RWPE1 (cell line): ENCODE measurements at regions not wholly inside any gene's neighbourhood (a gene's known extent, or its start where the extent isn't known, plus 50 kb on each side); places are given as distances from the start of the nearest gene placed in this dataset.

Experiments used
- CTCF ChIA-PET: fragments of 350-600 bp; sonication (Branson Sonifier 250); formaldehyde crosslinking; extraction: SDS; loops from one replicate; lab custom pipeline; 2021; lab: Yijun Ruan, JAX
- POLR2A ChIA-PET: fragments of 400-600 bp; formaldehyde crosslinking; extraction: SDS; loops from one replicate; lab custom pipeline; 2020; ENCODE audit warnings: antibody characterized with exemption; ENCODE audit not compliant: low non-redundant PET; lab: Yijun Ruan, JAX
- DNase-seq: peaks from one replicate; pipeline ENCODE4 v3.0.0; 2012; ENCODE audit warnings: low spot score
- H3K27ac ChIP-seq: fragments of 450-650 bp; 2 replicates; pipeline ENCODE4 v1.5.1; 2017
- TF ChIP-seq, protein P1 (sequence below): fragments of 450-650 bp; conservative IDR thresholded peaks from 2 replicates; pipeline ENCODE4 v1.5.1; 2017; ENCODE audit warnings: low read depth, mild to moderate bottlenecking

DNA sequence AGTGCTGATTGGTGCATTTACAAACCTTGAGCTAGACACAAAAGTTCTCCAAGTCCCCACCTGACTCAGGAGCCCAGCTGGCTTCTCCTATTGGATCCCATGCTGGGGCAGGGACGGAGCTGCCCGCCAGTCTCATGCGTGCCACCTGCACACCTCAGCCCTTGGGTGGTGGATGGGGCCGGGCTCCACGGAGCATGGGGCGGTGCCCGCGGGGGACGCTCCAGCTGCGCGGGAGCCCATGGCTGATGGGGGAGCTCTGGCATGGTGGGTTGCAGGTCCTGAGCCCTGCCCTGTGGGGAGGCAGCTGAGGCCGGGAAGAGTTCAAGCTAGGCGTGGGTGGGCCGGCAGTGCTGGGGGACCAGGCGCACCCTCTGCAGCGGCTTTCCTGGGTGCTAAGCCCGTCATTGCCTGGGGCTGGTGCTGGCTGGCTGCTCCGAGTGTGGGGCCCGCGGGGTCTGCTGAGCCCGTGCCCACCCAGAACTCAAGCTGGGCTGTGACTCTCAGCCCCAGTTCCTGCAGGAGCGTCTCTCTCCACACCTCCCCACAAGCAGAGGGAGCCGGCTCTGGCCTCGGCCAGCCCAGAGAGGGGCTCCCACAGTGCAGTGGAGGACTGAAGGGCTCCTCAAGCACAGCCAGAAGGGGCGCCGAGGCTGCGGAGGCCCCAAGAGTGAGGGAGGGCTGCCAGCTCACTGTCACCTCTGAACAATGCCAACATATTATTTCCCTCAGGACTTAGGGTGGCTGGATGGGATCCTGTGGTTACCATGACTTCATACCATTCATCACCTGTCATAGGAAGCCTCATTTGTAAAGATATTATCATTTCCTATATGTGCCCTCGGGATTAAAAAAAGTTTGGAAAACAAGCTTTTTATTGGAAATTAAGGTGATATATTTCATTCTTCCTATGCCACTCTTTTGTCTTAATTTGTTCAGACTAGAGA is 688.7 kb downstream of the ETS1 start:
- ChIA-PET POLR2A (no interaction called here), CTCF (no interaction called here)
- TF ChIP-seq, protein P1, sequence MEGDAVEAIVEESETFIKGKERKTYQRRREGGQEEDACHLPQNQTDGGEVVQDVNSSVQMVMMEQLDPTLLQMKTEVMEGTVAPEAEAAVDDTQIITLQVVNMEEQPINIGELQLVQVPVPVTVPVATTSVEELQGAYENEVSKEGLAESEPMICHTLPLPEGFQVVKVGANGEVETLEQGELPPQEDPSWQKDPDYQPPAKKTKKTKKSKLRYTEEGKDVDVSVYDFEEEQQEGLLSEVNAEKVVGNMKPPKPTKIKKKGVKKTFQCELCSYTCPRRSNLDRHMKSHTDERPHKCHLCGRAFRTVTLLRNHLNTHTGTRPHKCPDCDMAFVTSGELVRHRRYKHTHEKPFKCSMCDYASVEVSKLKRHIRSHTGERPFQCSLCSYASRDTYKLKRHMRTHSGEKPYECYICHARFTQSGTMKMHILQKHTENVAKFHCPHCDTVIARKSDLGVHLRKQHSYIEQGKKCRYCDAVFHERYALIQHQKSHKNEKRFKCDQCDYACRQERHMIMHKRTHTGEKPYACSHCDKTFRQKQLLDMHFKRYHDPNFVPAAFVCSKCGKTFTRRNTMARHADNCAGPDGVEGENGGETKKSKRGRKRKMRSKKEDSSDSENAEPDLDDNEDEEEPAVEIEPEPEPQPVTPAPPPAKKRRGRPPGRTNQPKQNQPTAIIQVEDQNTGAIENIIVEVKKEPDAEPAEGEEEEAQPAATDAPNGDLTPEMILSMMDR, result no peak
- no peak overlapping the region for H3K27ac ChIP-seq
- DNase-seq, result no peak

DNA sequence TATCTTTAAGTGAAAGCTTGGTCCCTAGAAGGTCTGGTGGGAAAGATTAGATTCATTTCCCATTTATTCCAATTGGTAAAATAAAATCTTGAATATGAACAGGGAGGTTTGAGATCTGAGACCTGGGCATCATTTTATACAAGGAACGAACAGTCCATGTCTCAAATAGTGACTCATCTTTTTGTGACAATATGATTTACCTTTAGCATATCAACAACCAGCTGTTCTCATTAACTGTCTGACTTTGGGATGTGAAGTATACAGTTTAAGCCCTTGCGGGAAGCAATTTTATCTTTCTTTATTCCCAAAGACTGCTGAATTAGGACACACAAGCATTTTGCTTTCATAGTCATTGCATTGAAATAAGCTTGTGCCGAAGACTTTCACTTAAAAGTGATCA is 691.6 kb downstream of the ETS1 start:
- no peak for DNase-seq
- CTCF ChIA-PET, result interaction anchor here (0.7 kb wide), 1 partner anchor 365 kb away, joined by 5 read pairs; no protein-coding TSS in a partner anchor

DNA sequence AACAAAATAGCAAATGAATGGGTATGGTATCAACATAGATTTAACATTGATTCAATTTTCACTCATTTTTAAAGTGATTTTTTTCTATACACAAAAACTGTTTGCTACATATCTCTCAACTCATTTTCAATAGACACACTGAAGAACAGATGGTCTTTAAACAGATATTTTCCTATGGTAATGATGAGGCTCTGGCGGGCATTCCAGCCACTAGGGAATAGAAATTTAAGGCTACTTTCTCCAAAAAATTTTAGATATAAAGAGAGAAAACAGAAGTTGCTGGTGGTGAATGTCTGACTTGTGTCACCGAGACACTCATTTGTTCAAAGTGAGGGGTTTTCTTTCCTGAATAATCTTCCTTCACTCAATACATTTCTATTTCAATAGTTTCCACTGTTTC is 693.0 kb downstream of the ETS1 start:
- CTCF ChIA-PET, result no interaction called here
- H3K27ac ChIP-seq, result no peak overlapping the region
- no peak for DNase-seq
- POLR2A ChIA-PET, result no interaction called here
- TF ChIP-seq, protein P1, result no peak

More for the DNA sequence above, 691.6 kb downstream of the ETS1 start:
- TF ChIP-seq, protein P1, result no peak
- no peak overlapping the region for H3K27ac ChIP-seq
- POLR2A ChIA-PET, result no interaction called here

DNA sequence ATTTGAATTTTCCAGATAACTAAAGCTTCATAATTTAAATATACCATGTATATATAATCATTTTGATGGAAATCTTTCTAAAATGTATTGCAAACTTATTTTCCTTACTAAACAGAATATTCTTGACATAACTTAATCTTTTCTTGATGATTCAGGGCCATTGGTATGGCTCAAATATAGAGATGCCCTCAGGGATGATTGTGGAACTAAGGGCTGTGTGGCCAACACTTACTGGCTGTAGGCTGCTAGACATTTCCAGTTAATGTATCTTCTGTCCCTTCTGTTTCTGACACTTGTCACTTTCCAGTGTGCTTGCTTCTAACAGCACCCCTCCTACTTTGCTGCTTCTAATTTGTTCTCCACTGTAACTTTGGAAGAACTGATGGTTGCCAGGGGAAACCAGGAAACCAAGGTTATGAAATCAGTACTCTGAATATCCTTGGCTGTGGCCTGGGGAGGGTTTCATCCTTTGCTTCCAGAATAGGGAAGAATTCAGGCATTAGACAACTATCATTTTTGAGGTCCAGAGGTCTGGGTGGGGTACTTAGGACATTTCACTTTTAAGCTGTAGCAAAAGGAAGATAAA is 697.2 kb downstream of the ETS1 start:
- ChIA-PET POLR2A (no interaction called here), CTCF (interaction anchor here (0.6 to 0.8 kb wide), 3 partner anchors 158 to 702 kb away, joined by 3 to 6 read pairs (median 6); no protein-coding TSS in a partner anchor)
- peak; percentile 42 for DNase-seq
- TF ChIP-seq, protein P1, result no peak
- no peak overlapping the region for H3K27ac ChIP-seq

DNA sequence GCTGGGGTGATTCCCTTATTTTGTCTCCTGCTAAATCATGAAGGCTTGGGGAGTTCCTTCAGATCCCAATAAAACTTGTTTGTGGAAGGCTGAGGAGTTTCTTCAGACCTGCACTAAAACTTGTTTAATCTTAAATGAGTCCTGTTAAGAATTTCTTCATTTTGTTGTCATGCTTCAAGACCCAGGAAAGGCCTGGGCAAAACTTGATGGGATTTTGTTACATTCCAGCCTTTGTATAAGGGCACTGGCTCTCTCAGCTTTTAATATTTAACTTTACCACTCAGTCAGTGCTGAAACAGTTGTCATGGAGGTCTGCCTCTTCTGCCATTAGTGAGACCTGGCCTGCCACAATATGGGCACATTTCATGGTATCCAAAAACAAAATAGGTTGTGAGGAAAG is 699.0 kb downstream of the ETS1 start:
- POLR2A ChIA-PET, result no interaction called here

DNA sequence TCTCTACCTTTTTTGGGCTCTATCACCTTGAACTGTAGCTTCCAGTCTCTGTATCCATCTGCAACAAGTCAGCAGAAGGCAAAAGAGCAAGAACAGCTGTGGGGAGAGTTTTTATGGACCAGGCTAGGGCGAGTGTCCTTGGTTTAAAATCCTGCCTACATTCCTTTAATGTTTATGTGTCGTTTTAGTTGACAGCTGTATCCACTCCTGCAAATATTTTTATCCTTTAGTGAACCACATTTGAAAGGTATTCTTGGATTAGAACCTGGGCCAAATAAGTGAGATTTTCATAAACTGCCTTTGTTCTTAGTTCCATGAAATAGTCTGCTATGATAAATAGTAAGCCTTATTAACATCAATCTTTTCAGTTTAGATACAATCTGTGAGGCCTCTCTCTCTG is 712.2 kb downstream of the ETS1 start:
- TF ChIP-seq, protein P1, result no peak
- POLR2A ChIA-PET, result interaction anchor here (0.6 kb wide), 1 partner anchor 426 kb away, joined by 3 read pairs; no protein-coding TSS in a partner anchor
- CTCF ChIA-PET, result no interaction called here
- no peak overlapping the region for H3K27ac ChIP-seq
- no peak for DNase-seq

More for the DNA sequence above, 699.0 kb downstream of the ETS1 start:
- TF ChIP-seq, protein P1, result no peak
- H3K27ac ChIP-seq, result no peak overlapping the region
- CTCF ChIA-PET, result no interaction called here
- DNase-seq, result no peak
